ENCODE measurements at regions not wholly inside any gene's neighbourhood (a gene's known extent, or its start where the extent isn't known, plus 50 kb on each side); places are given as distances from the start of the nearest gene placed in this dataset.

DNA sequence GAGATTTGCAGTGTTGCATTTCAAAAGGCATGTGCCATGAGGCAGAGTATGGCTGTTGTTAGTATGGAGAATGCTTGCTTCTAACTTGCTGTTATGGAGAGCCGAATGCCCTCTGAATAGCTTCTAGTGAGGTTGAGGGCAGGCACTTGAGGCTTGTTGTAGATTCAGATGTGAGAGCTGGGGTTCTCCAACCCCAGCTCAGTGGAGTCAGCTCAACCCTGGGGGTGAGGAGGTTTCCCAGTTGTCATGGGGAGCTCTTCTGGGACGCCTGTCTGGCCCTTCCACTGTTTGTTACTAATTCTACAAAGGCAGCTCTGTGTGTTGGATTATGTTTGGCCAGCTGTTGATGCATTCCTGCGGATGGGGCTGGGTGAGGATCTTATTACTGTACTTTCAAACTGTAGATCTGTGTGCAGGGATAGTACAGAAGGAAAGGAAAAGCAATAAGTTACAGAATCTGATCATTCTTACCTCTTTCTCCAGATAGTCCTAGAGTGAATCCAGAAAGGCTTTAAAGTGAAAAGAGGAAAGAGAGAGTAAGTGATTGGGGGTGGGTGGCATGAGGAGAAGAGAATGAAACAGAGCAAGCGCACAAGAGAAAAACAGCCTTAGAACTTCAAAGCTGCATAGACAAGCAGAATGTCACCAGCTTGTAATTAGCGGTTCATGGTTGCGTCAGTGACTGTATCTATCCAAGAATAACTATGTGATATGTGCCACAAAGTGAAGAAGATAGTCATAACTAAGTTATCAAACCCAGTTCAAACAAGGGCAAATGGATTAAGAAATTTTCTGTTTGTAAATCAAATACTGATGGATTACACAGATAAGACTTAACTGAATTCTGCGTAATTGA lies 148.7 kb downstream of the PRL start:
- Histone ChIP-seq H3K27ac (ENCODE audit: insufficient read depth, low read length) (peak overlapping the region; percentile 70), H3K23ac (ENCODE audit: low read depth, low read length) (peak overlapping the region; percentile 85), H3K18ac (ENCODE audit: low read depth, low read length) (peak overlapping the region; percentile 80), H3K56ac (ENCODE audit: extremely low read depth, insufficient read depth, low read length) (peak overlapping the region; percentile 94), H2BK120ac (ENCODE audit: low read depth, low read length) (peak overlapping the region; percentile 96), H2BK5ac (ENCODE audit: low read depth, low read length, poor library complexity, severe bottlenecking) (peak overlapping the region; percentile 80), H2AK5ac (ENCODE audit: low read depth, low read length) (peak overlapping the region; percentile 87), H3K79me1 (ENCODE audit: low read depth in 1 of 2, low read length in 2 of 2) (0 out of 4 replicates have a peak, but pooled peaks cover 0 to 3% of the 10 kb centered on the region in 2 experiments), H3K36me3 (ENCODE audit: control insufficient read depth, insufficient read depth, low read length) (no peaks in the 10 kb centered on the region), H3K9me1 (ENCODE audit: insufficient read depth, low read length) (peaks cover 12% of the 10 kb centered on the region; the same call in 1 of the 2 replicates), H2BK15ac (ENCODE audit: low read depth, low read length) (peak overlapping the region; percentile 87; the same call in 2 of the 3 replicates), H3K9me3 (ENCODE audit: control insufficient read depth, insufficient read depth, low read length) (no peaks in the 10 kb centered on the region), H3K4me2 (ENCODE audit: low read depth, low read length) (peak overlapping the region; percentile 65), H3K4me1 (ENCODE audit: control insufficient read depth, insufficient read depth, low read length) (peaks cover 22% of the 10 kb centered on the region), H2BK20ac (ENCODE audit: low read depth, low read length) (peak overlapping the region; percentile 90), H2AFZ (replicated peaks; ENCODE audit: low read length, poor library complexity) (peak overlapping the region; percentile 76), H3K9ac (ENCODE audit: low read depth, low read length) (peak overlapping the region; percentile 66), H4K20me1 (ENCODE audit: insufficient read depth, low read length) (no peaks in the 10 kb centered on the region), H4K91ac (ENCODE audit: insufficient read depth, low read depth, low read length) (peak overlapping the region; percentile 95), H3K4ac (ENCODE audit: low read depth, low read length) (peak overlapping the region; percentile 94), H2AK9ac (replicated peaks; ENCODE audit: low read depth, low read length, poor library complexity) (peak overlapping the region; percentile 8), H3K4me3 (ENCODE audit: insufficient read depth, low read depth, low read length) (peak overlapping the region; percentile 20; the same call in 1 of the 2 replicates), H3K27me3 (ENCODE audit: control insufficient read depth, insufficient read depth, low read length) (no peaks in the 10 kb centered on the region), H4K5ac (ENCODE audit: low read depth, low read length) (peak overlapping the region; percentile 82), H3K14ac (replicated peaks; ENCODE audit: low read depth, low read length) (peak overlapping the region; percentile 92), H4K8ac (ENCODE audit: low read depth in 2 of 2, low read length in 2 of 2) (peak overlapping the region in 1 of 2 experiments; percentile 88; a peak in 3 of 4 replicates)
- POLR2A ChIA-PET (ENCODE audit: unreplicated experiment) = interaction anchor here (0.5 to 4.8 kb wide), 2 partner anchors 203 to 553 kb away, joined by 3 to 36 read pairs; partner anchors contain the start of gene SOX4
- in situ Hi-C loops (cut with MboI; ENCODE audit: low sequenced_read_pairs) (loop anchor here (10.0 to 25.0 kb wide), 2 partner anchors 553 to 1586 kb away; partner anchors contain the start of gene SOX4), dilution Hi-C loops (cut with HindIII; ENCODE audit: low sequenced_read_pairs, unreplicated experiment) (no loop called here), intact Hi-C loops (cut with micrococcal nuclease) (loop anchor here (1.0 to 10.0 kb wide), 15 partner anchors 99 to 1583 kb away; no protein-coding TSS in a partner anchor)
- peak; percentile 76 for ATAC-seq (ENCODE audit: low read depth)
- no peak for TF ChIP-seq BHLHE40 (IDR thresholded peaks at IDR 0.05; ENCODE audit: low read depth, low read length)
- no peak for TF ChIP-seq NFE2L2 (IDR thresholded peaks at IDR 0.05; ENCODE audit: low read depth, low read length)
- no peak for TF ChIP-seq CHD1 (IDR thresholded peaks at IDR 0.05; ENCODE audit: low read depth, low read length)
- no peak for TF ChIP-seq MXI1 (IDR thresholded peaks at IDR 0.05; ENCODE audit: borderline replicate concordance, low read depth, low read length)
- no peak for TF ChIP-seq POLR2A (IDR thresholded peaks at IDR 0.05; ENCODE audit: low read depth, low read length)
- TF ChIP-seq FOS (IDR thresholded peaks at IDR 0.05; ENCODE audit: low read depth, low read length) = no peak
- TF ChIP-seq CEBPB (IDR thresholded peaks at IDR 0.05; ENCODE audit: low read depth, low read length) = peak; percentile 76
- peak; percentile 17; the same call in 1 of the 2 replicates for TF ChIP-seq RAD21 (IDR thresholded peaks at IDR 0.05; ENCODE audit: low read length)
- no peak for TF ChIP-seq RFX5 (IDR thresholded peaks at IDR 0.05; ENCODE audit: low read depth, low read length)
- no peak for TF ChIP-seq RCOR1 (IDR thresholded peaks at IDR 0.05; ENCODE audit: insufficient replicate concordance, low read length)
- TF ChIP-seq, protein P1, sequence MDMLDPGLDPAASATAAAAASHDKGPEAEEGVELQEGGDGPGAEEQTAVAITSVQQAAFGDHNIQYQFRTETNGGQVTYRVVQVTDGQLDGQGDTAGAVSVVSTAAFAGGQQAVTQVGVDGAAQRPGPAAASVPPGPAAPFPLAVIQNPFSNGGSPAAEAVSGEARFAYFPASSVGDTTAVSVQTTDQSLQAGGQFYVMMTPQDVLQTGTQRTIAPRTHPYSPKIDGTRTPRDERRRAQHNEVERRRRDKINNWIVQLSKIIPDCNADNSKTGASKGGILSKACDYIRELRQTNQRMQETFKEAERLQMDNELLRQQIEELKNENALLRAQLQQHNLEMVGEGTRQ (IDR thresholded peaks at IDR 0.05; ENCODE audit: low read depth, low read length) = no peak
- peak; percentile 100 for TF ChIP-seq MAZ (IDR thresholded peaks at IDR 0.05; ENCODE audit: borderline replicate concordance, low read depth, low read length)
- no peak for TF ChIP-seq MAFK (IDR thresholded peaks at IDR 0.05; ENCODE audit: low read depth, low read length)
- TF ChIP-seq, protein P2, sequence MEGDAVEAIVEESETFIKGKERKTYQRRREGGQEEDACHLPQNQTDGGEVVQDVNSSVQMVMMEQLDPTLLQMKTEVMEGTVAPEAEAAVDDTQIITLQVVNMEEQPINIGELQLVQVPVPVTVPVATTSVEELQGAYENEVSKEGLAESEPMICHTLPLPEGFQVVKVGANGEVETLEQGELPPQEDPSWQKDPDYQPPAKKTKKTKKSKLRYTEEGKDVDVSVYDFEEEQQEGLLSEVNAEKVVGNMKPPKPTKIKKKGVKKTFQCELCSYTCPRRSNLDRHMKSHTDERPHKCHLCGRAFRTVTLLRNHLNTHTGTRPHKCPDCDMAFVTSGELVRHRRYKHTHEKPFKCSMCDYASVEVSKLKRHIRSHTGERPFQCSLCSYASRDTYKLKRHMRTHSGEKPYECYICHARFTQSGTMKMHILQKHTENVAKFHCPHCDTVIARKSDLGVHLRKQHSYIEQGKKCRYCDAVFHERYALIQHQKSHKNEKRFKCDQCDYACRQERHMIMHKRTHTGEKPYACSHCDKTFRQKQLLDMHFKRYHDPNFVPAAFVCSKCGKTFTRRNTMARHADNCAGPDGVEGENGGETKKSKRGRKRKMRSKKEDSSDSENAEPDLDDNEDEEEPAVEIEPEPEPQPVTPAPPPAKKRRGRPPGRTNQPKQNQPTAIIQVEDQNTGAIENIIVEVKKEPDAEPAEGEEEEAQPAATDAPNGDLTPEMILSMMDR (conservative IDR thresholded peaks at IDR 0.05; ENCODE audit: low read depth, low read length) = no peak
- 14% methylated on average over 1 of the region's 7 CpGs; no CpG with 5 or more reads in 1 of the 2 experiments for WGBS, 2 experiments (ENCODE audit: extremely low coverage in 2 of 2, insufficient read length in 1 of 2)
- CTCF ChIA-PET = interaction anchor here (0.5 to 1.1 kb wide), 4 partner anchors 188 to 1272 kb away, joined by 3 to 5 read pairs (median 4); no protein-coding TSS in a partner anchor
- peak; percentile 92 for DNase-seq
- BruUV-seq (replicated peaks) = no TSS peak
